Posterior cingulate gyrus (tissue), 11 donors: ENCODE measurements at regions not wholly inside any gene's neighbourhood (a gene's known extent, or its start where the extent isn't known, plus 50 kb on each side); places are given as distances from the start of the nearest gene placed in this dataset.
A peak's percentile ranks its signal among the peaks of the same experiment; 100 is the strongest.

Source experiments
- DNase-seq, 10 donors: peaks; one replicate each; pipeline versions ENCODE4 v3.0.0 to v3.0.0-alpha.2; 2020 to 2021; ENCODE audit warnings: mixed read lengths in 3 of 10
- intact Hi-C: fragments of 100-400 bp; cut with DNase I; formaldehyde crosslinking; loops from one replicate; pipeline ENCODE4 v1.15.1; 2023

- no peak for DNase-seq
- intact Hi-C loops, result no loop called here
Measured at GRCh38 chr9:21657966-21658667, 144.3 kb upstream of the MTAP start.

DNA sequence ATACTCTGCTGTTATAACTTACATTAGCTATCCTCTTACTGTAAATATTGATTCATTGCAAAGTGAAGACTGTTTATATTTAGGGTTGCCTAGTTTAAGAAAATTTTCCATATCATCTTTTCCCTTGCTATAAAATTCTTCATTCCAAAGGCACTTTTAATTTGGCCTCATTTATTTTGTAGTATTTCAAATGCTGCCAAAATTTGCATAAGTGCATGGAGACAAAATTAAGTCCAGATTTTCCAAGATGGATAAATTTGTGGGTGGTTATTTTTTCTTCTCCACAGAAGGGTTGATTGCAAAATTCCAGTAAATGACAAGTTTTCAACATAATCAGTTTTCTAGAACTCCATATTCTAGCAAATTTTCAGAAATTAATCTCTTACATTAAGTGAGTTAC lies 141.5 kb upstream of the MTAP start:
- no peak for DNase-seq
- intact Hi-C loops, result no loop called here

- intact Hi-C loops, result no loop called here
- no peak for DNase-seq
Measured at GRCh38 chr9:21661626-21662025, 140.8 kb upstream of the MTAP start.

- peak in 9 of 10 donors; percentile 15 to 89 (median 35) for DNase-seq
- intact Hi-C loops, result no loop called here
Measured at GRCh38 chr9:21668516-21668915, 133.9 kb upstream of the MTAP start.

DNA sequence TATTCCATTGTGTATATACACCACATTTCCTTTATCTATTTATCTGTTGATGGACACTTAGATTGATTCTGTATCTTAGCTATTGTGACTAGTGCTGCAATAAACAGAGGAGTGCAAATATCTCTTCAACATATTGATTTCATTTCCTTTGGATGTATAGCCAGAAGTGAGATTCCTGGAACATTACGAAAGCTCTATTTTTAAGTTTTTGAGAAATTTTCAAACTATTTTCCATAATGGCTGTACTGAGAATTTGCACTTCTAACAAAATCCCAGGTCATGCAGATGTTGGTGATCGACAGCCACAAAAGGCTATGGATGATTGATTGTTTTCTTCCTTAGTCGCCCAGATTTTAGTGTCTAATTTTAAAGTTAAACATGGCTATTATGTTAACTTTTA lies 132.7 kb upstream of the MTAP start:
- no peak for DNase-seq
- intact Hi-C loops, result no loop called here

- no peak for DNase-seq
- intact Hi-C loops, result no loop called here
Measured at GRCh38 chr9:21670374-21670773, 132.1 kb upstream of the MTAP start.

- intact Hi-C loops, result no loop called here
- no peak for DNase-seq
Measured at GRCh38 chr9:21672140-21672539, 130.3 kb upstream of the MTAP start.

GRCh38 chr9:21672761-21673160 lies 129.7 kb upstream of the MTAP start:
- no peak for DNase-seq
- intact Hi-C loops, result no loop called here

GRCh38 chr9:21674894-21675293 lies 127.5 kb upstream of the MTAP start:
- DNase-seq, result no peak
- intact Hi-C loops, result no loop called here

DNA sequence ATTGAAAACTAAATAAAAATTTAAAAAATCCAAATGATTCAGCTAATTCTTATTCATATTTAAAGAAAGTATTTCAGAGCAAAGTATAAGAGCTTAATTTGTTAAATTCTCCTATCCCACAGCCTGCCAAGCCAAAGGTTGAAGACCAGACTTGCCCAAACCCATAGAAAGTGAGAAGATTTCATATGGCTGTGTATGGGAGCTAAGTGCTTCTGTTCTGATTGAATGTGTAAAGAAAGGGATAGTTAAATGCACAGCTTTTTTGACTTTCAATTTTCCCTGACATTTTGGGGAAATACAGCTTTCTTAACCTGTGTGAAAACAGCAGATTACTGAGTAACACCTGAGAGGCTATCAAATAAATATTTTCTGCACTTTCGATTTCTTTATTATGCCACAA lies 125.0 kb upstream of the MTAP start:
- DNase-seq, result no peak
- intact Hi-C loops, result no loop called here

DNA sequence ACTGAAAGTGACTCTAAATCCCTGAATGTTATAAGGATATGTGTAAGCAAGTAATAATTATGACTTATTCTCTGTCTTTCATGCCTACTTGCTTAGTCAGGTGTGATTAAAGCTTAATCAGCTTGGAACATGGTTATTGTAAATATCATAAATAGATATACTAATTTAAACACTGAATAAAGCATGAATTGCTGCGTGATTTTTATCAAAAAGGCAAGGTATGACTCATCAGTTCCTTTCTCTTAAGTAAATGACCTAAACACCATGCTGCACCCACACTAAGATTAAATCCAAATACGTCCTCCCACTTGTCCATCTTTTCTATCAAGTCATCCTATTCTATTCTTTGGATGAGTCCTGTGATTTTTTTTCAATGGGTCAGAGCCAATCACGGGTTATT lies 124.6 kb upstream of the MTAP start:
- intact Hi-C loops, result no loop called here
- no peak for DNase-seq

DNA sequence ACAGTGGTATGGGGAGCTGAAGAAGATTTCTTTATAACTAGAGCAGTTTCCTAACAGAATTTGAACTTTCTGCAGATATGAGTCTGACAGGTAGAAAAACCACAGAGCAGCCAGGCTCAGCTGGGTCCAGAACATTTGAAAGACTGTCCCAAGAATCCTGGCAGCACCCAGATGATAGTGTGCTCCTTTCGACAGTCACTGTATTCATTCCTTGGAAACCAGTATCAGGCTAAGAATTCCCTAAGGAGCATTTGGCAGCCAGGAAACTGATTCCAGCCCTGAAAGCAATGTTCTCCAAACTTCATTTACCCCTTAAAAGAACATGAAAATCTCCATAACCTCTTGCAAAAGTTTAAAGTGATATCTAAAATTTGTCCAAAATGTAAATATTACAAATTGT lies 123.0 kb upstream of the MTAP start:
- intact Hi-C loops, result no loop called here
- DNase-seq, result no peak

GRCh38 chr9:21680590-21680989 lies 121.8 kb upstream of the MTAP start:
- intact Hi-C loops, result no loop called here
- DNase-seq, result no peak

- intact Hi-C loops, result no loop called here
Measured at GRCh38 chr9:21681641-21682040, 120.8 kb upstream of the MTAP start.

GRCh38 chr9:21682381-21682780 lies 120.1 kb upstream of the MTAP start:
- DNase-seq, result no peak
- intact Hi-C loops, result no loop called here

More at GRCh38 chr9:21681641-21682040, 120.8 kb upstream of the MTAP start:
- DNase-seq, result no peak

DNA sequence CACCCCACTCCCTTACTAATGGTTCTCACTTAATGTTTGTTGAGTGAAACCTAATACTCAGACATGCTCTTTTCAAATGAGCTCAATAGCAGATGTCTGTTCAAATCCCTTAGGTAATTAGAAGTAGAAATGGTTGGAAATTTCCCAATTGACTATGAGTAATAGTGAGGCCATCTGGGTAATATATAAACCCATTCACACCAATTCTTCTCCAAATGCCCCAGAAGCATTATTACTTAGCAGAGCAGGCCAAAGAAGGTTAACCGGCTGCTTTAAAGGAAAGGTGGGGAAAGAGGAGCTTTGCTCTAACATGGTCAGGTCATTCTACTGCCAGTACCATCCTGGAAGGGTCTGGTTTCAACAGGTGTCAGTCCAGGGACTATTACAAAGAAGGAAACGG lies 119.5 kb upstream of the MTAP start:
- DNase-seq, result no peak
- intact Hi-C loops, result no loop called here

GRCh38 chr9:21683484-21684175 lies 118.8 kb upstream of the MTAP start:
- intact Hi-C loops, result no loop called here
- DNase-seq, result no peak

DNA sequence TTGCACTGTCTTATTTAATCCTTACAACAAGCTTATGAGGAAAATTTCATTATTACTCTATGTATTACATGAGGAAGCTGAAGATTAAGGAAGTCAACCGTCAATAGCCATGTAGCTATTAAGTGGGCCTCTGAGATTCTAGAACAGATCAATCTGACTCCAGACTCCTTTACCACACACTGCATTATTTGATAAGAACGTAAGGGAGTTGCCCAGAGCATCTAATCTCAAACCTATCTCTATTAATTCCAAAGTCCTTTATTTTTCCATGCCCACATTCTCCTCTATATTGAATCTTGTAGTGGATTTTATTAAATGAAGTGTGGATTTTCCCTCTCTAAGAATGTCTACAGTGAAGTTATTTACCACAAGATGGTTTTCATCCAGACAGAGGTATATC lies 118.2 kb upstream of the MTAP start:
- intact Hi-C loops, result no loop called here
- no peak for DNase-seq

- intact Hi-C loops, result no loop called here
- DNase-seq, result no peak
Measured at GRCh38 chr9:21684831-21685362, 117.5 kb upstream of the MTAP start.

GRCh38 chr9:21685502-21685901 lies 116.9 kb upstream of the MTAP start:
- no peak for DNase-seq
- intact Hi-C loops, result no loop called here

GRCh38 chr9:21686738-21687137 lies 115.7 kb upstream of the MTAP start:
- DNase-seq, result no peak
- intact Hi-C loops, result no loop called here

- intact Hi-C loops, result no loop called here
- no peak for DNase-seq
Measured at GRCh38 chr9:21687351-21687750, 115.1 kb upstream of the MTAP start.
